IPS-18c (cell line): ENCODE measurements at regions not wholly inside any gene's neighbourhood (a gene's known extent, or its start where the extent isn't known, plus 50 kb on each side); places are given as distances from the start of the nearest gene placed in this dataset.
"Not testable (repeated sequence)": the region's sequence is repeated elsewhere in the genome, so short reads cannot be mapped to it uniquely, and the experiment has no call there.

ENCODE experiments used
- H3K4me3 ChIP-seq: 2 replicates; pipeline ENCODE4 v1.7.0; 2013; ENCODE audit warnings: low read depth, mild to moderate bottlenecking, low read length, moderate library complexity; ENCODE audit not compliant: insufficient read depth
- H3K9me3 ChIP-seq: one replicate; pipeline ENCODE4 v1.6.1; 2013; ENCODE audit warnings: mild to moderate bottlenecking, low read length, moderate library complexity; ENCODE audit not compliant: control insufficient read depth, insufficient read depth

DNA sequence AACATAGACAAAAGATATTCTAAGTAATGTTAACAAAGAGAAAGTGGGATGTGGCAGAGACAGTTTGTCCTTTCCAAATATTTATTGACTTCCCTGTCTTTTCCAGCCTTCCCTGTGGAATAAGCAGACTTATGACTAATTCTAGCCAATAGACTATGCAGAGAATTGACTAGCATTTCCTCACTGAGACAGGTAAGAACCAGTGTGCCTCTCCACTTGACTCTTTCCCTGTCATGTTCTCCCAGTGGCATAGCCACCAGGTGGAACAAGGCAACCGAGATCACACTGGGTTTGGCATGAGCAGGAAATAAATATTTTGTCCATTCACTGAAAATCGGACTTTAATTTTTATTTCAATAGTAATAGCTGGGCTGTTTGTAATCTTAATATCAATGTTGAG, 168.1 kb upstream of the CTAGE1 start:
- peaks cover 2% of the 10 kb centered on the region for H3K9me3 ChIP-seq
- no peak overlapping the region for H3K4me3 ChIP-seq

DNA sequence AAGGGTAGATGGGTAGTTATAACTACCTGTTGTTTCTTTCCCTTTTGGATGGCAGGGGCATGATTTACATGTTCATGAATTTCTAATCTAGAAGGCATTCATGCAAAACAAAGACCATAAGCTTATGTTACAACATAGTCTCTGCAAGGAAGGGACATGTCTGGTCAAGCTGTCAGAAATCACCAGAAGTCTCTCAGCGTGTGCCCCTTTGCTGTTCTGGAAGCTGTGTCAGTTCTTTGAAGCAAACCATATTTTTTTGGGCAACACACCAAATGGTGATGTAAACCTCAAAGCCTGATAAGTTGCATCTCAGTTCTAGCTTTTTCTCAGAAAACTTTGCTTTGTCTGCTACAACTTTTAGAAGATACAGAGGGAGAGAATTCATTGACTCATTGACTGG, 173.5 kb upstream of the CTAGE1 start:
- Histone ChIP-seq H3K4me3 (no peak overlapping the region), H3K9me3 (peaks cover 2% of the 10 kb centered on the region)

DNA sequence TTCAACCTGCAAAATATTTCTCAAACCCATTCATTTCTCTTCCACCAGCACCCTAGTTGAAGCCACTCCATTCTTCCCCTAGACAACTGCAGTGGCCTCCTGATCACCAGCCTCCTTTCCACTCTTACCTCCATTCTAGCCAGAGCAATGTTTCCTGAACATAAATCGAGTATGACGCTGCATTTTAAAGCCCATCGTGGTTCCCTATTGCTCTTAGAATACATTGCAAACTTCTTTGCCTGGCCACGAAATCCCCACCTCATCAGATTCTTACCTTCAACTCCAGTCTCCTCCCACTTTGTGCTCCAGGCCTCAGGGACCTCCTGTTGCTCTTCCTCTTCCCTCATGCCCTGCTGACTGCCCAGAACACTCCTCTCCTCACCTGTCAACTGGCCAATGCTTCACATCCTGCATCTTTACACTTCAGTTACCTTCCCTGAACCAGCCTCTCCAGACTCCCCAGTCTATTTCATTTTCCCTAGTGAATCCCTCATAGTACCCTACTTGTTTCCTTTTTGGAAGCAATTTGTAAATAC, 176.5 kb upstream of the CTAGE1 start:
- peaks cover 2% of the 10 kb centered on the region for H3K9me3 ChIP-seq
- no peak overlapping the region for H3K4me3 ChIP-seq

DNA sequence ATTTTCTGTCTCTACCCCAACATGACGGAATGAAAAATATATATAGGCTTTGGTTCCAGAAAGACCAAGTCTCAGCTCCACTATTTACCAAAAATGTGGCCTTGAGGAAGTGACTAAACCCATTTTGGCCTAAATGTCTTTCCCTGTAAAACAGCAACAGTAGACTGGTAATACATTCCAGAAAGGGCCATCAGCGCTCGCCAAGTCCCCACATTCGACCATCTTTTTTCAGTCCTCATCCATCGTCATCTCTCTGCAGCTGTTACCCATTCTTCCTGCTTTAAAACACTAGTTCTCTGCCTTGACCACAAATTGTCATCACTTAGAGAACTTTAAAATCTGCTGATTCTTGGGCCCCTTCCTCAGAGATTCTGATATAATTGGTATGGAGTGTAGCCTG, 183.8 kb upstream of the CTAGE1 start:
- Histone ChIP-seq H3K4me3 (no peak overlapping the region), H3K9me3 (no peaks in the 10 kb centered on the region)

DNA sequence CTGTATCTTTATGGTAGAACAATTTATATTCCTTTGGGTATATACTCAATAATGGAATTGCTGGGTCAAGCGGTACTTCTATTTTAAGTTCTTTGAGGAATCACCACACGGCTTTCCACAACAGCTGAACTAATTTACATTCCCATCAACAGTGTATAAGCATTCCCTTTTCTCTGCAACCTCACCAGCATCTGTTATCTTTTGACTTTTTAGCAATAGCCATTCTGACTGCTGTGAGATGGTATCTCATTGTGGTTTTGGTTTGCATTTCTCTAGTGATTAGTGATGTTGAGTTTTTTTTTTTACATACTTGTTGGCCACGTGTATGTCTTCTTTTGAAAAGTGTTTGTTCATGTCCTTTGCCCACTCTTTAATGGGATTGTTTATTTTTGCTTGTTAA, 184.7 kb upstream of the CTAGE1 start:
- H3K9me3 ChIP-seq: not testable (repeated sequence)

DNA sequence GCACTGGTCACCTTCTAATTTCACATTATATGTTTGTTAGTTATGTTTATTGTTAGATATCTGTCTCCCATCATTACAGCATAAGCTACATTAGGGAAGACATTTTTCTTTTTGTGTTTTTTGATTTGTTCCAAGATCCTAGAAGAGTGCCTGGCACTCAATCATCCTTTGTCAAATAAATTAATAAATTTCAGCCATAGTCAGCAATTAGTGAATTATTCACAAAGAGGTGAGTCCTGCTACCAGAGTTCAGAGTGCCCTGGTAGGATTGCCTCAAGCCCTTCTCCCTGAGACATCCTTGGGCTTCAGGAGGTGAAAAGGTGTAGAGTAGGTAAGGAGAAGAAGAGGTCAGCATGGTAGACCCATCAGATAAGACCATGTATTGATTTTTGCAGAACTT, 186.2 kb upstream of the CTAGE1 start:
- Histone ChIP-seq H3K4me3 (no peak overlapping the region), H3K9me3 (no peaks in the 10 kb centered on the region)

More for the DNA sequence above, 184.7 kb upstream of the CTAGE1 start:
- not testable (repeated sequence) for H3K4me3 ChIP-seq

DNA sequence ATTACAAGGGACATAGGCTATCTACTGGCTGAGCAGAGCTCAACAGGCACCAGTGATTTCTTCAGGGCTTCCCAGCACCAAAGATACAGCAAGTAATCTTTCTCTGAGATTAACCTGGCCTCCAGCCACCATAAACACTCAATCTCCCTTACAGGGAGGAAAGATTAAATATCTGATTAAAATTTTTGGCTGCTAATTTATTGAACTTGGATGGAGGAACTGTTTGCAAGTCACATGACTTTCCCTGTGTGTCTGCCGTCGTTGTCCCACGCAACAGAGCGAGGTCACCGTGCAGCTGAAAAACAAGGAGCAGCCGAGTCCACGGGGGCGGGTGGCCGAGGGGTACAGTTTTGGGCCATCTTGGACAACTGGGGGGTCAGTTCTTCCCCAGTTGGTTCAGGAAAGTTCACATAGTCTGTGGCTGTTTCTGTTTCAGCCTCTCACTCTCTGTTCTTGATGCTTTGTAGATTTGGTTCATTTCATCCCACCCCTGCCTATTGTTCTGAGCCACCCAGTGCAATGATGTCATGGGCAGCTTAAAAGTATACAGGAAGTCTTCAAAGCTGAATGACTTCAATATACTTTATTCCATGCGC, 186.8 kb upstream of the CTAGE1 start:
- Histone ChIP-seq H3K9me3 (no peaks in the 10 kb centered on the region), H3K4me3 (no peak overlapping the region)

DNA sequence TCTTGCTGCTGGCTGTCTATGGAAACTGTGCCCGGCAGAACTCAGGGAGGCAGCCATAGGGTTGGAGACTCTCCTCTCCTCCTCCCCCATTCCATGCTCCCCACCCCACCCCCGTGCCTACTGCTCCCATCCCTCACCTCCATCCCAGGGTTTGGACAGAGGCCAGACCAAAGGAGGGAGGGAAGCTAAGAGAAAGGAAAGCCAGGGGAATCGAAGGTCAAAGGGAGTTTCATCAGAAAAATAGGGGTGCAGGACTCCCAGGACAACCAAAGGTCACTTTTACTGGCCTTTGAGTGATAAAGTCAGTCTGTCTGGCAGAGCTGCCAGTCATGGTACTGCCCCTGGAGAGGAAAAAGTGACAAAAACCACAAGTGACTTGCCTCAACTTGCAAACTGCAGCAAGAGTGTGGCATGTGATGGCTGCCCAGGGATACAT, 187.3 kb upstream of the CTAGE1 start:
- H3K9me3 ChIP-seq: no peaks in the 10 kb centered on the region
- H3K4me3 ChIP-seq: no peak overlapping the region

DNA sequence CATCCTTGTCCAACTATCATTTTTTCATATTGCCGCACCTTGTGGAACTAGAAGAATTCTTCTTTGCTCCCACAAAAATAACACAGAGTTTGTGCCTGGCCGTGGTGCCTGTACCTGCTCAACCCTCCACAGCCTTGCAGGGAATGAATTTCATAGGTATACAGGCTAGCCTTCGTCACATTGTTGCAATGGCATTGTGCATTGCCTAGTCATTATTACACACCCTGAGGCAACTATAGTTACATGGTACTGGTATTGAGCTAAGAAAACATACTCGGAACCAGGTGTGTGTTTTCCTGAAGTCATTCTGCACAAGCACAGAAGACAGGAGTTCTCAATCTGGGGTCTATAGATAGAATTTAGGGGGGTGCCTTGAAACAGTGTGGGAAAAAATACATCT, 188.0 kb upstream of the CTAGE1 start:
- no peak overlapping the region for H3K4me3 ChIP-seq
- no peaks in the 10 kb centered on the region for H3K9me3 ChIP-seq

DNA sequence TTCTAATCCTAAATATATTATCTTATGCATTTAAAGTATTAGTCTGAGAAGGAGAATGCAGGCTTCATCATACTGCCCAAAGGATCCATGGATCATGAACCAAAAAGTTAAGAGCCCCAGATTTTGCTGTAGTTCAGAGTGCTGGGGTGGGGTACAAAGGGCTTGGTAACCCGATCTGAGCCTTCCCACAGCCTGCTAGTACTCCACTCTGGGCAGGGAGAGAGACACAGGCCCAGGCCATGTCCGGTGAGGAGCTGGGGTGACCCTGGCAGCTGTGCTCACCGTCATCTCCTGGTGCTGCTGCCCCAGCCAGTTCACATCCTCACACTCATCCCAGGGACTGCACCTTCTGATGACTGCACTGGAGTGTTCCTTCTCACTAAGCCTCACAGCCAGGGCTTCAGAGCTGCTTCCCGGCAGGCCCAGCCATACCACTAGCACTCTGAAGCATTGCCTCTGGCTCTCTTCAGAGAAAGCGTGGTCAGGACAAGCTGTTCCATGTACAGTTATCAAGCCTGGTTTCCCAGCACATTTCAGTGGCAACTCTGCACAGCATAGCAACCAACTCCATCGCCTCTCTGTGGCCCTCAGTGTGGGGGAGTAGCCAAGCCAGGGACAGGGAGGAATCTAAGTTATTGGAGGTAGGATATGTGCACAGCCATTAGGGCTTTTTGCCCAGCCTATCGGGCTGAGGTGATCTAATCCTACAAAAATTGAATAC, 189.0 kb upstream of the CTAGE1 start:
- Histone ChIP-seq H3K4me3 (no peak overlapping the region), H3K9me3 (no peaks in the 10 kb centered on the region)

DNA sequence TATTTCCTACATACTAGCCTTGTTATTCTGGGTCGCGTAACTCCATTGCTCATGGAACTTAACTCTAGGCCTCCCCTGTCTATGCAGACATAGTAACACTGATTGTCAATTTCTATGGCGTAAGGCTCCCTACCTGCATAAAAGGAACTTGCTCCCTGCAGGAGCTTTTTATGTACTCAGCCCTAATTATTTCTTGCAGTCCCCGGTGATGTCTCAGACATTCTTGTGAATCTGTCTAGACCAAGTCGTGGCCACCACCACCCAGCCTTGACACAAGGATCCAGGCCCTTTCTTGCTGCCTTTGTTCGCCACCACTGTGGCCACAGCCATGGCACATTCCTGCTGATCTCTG, 189.5 kb upstream of the CTAGE1 start:
- no peak overlapping the region for H3K4me3 ChIP-seq
- no peaks in the 10 kb centered on the region for H3K9me3 ChIP-seq

DNA sequence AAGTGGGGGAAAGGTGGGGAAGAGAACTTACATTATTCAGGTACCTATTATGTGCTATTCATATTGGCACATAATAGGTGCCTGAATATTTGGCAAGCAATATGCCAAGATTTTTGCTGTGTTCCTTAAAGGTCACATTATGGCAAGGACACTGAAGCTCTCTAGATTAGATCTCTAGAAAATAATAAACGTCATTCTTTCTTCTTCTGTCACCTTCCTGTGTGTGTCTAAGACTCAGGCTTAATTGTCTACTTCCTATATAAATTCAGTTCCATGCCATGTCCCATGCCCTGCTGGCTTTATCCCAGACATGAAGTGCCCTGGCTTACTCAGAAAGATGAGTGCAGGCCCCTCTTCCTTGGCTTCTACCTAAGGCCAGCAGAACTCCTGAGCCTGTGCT, 191.1 kb upstream of the CTAGE1 start:
- Histone ChIP-seq H3K4me3 (no peak overlapping the region), H3K9me3 (no peaks in the 10 kb centered on the region)

DNA sequence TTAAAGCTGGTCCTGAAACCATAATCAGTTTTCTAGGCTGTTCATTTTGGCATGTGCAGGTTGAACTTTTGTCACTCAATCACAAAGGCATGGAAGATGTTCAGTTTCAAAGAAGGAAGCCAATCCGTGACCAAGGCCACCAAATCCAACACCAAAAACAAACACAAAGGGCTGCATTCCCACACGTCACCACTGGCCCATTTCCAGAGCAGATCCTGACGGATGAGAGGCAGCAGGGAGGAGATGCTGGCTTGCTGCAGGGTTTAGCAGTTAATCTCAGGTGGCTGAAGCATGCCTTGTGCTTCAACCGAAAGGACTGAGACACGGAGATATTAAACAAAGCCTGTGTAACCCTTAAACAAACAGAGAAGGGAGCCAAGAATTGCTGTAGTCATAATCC, 191.9 kb upstream of the CTAGE1 start:
- Histone ChIP-seq H3K9me3 (no peaks in the 10 kb centered on the region), H3K4me3 (no peak overlapping the region)

DNA sequence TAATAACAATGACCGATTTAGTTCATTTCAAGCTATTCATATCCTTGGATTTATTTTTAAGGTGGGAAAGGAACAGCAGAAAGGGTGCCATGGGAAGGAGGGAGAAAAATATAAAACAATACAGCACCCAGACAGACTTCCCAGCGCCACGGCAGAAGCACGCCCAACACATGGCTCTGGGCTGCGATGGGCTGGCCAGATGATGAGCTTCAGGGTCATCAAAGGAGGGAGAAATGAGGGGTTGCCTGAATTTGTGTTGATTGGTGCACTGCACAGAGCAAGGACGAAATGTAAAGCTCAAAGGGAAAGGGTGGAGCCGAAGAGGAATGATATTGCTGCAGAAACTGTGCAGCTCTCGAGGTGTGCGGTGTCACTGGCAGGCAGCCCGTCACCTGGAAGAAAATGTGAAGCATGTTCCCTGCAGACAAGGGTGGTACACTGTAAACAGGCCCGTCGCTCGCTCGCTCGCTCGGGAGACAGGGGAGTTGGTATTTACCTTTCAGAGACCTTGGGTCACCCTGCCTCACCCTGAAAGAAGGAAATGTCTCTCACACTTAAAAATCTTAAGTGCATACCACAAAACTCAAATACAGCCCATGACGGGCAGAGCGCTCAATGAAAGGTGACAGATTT, 195.5 kb upstream of the CTAGE1 start:
- no peaks in the 10 kb centered on the region for H3K9me3 ChIP-seq
- H3K4me3 ChIP-seq: no peak overlapping the region

DNA sequence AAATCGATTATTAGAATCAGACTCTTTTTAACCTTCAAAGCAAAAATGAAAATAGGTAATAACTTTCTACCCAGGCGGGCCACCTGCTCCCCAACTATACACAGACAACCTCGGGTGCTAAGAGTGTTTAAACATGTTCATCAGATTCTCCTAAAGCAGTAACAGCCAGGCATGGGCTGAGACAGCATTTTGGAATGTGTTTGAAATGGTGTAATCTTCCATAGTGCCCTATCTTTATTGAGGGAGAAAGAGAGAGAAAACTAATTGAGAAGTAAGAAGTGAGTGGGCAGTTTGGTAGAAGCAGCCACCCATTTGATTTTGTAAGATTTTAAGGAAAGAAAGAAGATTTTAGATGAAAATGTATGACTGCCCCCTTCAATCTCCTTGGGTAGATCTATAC, 196.1 kb upstream of the CTAGE1 start:
- Histone ChIP-seq H3K4me3 (no peak overlapping the region), H3K9me3 (no peaks in the 10 kb centered on the region)

DNA sequence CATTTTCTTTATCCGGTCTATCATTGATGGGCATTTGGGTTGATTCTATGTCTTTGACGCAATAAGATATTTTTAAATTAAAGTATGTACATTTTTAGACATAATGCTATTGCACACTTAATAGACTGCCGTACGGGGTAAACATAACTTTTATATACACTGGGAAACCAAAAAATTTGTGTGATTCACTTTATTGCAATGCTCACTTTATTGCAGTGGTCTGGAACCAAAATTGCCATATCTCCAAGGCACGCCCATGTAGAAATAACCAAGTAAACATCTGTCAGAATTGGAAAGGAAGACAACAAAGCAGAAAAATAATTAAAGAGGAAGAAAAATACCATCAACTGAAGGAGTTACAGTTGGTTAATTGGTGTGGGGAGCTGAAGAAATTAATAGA, 205.8 kb upstream of the CTAGE1 start:
- Histone ChIP-seq H3K9me3 (no peaks in the 10 kb centered on the region), H3K4me3 (no peak overlapping the region)

DNA sequence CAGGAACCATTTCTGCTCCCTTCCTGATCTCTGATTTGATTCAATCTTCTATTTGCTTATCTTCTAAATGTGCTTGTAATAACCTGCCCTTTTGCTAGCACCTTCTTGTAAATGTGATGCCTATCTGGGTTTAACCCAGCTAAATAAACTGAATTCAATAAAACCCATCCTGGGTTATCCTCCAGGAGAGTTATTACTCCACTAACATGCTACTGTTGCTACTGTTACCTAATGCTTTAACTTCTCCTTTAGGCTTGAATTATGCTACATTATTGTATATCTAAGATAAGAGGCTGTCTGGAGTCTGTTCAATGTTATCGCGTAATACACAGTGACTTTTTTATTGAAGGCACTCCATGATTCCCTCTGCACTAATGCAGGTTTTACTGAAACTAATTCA, 206.5 kb upstream of the CTAGE1 start:
- Histone ChIP-seq H3K4me3 (no peak overlapping the region), H3K9me3 (no peaks in the 10 kb centered on the region)

DNA sequence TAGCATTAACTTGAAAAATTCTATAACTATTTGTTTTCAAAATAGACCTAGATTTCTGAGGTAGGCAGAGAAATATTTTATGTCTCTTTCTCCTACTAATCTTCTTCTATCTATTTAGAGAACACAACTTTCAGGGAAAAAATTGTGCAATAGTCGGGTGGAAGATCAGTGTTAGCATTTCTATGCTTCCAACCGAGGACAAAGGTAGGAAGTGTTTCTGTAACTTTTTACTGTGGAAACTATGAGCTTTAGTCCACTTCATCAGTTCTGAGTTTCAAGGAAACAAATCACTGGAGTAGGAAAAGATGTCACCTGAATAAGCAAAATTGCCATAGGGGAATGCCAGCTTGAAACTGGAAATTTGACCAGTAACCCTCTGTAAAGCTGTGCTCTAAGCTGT, 207.7 kb upstream of the CTAGE1 start:
- no peak overlapping the region for H3K4me3 ChIP-seq
- no peaks in the 10 kb centered on the region for H3K9me3 ChIP-seq
